Caco-2 (cell line): ENCODE measurements at regions not wholly inside any gene's neighbourhood (a gene's known extent, or its start where the extent isn't known, plus 50 kb on each side); places are given as distances from the start of the nearest gene placed in this dataset.

Experiments used
- BruUV-seq: library from RNA; stranded (reverse); fragments of 400-500 nt; replicated peaks from 2 replicates; lab custom pipeline; 2021; lab: Mats Ljungman, UMichigan
- CTCF ChIA-PET: fragments of 300-600 bp; sonication (Branson Sonifier 250); formaldehyde crosslinking; loops from one replicate; lab custom pipeline; 2022; ENCODE audit warnings: antibody characterized with exemption; lab: Charles Lee
- POLR2A ChIA-PET: fragments of 300-600 bp; sonication (Branson Sonifier 250); formaldehyde crosslinking; loops from one replicate; lab custom pipeline; 2022; ENCODE audit warnings: antibody characterized with exemption; lab: Charles Lee
- DNase-seq, 2 experiments: peaks; one replicate each; pipeline versions ENCODE4 v3.0.0 to v3.0.0-alpha.2; 2020 to 2022
- H3K27me3 ChIP-seq: replicated peaks from 2 replicates; pipeline ENCODE4 v1.6.0; 2011; ENCODE audit warnings: low read length; ENCODE audit not compliant: control insufficient read depth, insufficient read depth
- H3K36me3 ChIP-seq: 2 replicates; pipeline ENCODE4 v1.5.1; 2011; ENCODE audit warnings: low read length; ENCODE audit not compliant: control insufficient read depth, insufficient read depth
- H3K4me1 ChIP-seq: fragments of 250-450 bp; sonication (Bioruptor Pico); 2 replicates; pipeline ENCODE4 v1.5.1; 2020; ENCODE audit warnings: mild to moderate bottlenecking
- H3K4me3 ChIP-seq: 2 replicates; pipeline ENCODE4 v1.5.1; 2011; ENCODE audit warnings: low read depth, mild to moderate bottlenecking, control low read depth, low read length
- H3K9me3 ChIP-seq: fragments of 250-450 bp; sonication (Bioruptor Pico); 2 replicates; pipeline ENCODE4 v1.5.1; 2020; ENCODE audit warnings: mild to moderate bottlenecking, moderate library complexity
- H3K27ac Mint-ChIP-seq: one replicate; pipeline ENCODE4 v1.8.0; 2022; ENCODE audit warnings: mixed read lengths; ENCODE audit not compliant: unreplicated experiment
- H3K27me3 Mint-ChIP-seq: one replicate; pipeline ENCODE4 v1.8.0; 2022; ENCODE audit warnings: mixed read lengths; ENCODE audit not compliant: insufficient read depth, unreplicated experiment
- H3K36me3 Mint-ChIP-seq: one replicate; pipeline ENCODE4 v1.8.0; 2022; ENCODE audit warnings: mild to moderate bottlenecking, mixed read lengths; ENCODE audit not compliant: insufficient read depth, unreplicated experiment
- H3K4me1 Mint-ChIP-seq: one replicate; pipeline ENCODE4 v1.8.0; 2022; ENCODE audit warnings: low read depth, mixed read lengths; ENCODE audit not compliant: unreplicated experiment
- H3K4me3 Mint-ChIP-seq: one replicate; pipeline ENCODE4 v1.8.0; 2022; ENCODE audit warnings: mild to moderate bottlenecking, moderate library complexity, mixed read lengths; ENCODE audit not compliant: unreplicated experiment
- H3K9me3 Mint-ChIP-seq: one replicate; pipeline ENCODE4 v1.8.0; 2022; ENCODE audit warnings: mixed read lengths; ENCODE audit not compliant: unreplicated experiment
- CTCF ChIP-seq, 2 experiments: fragments of 200-600 bp in 1 of 2; IDR thresholded peaks; 1 replicate in 1 of 2; 2 replicates in 1 of 2; pipeline versions ENCODE4 v1.5.1 to v1.8.0; 2011 to 2022; ENCODE audit warnings: antibody characterized with exemption in 1 of 2, control low read depth in 1 of 2, inconsistent platforms in 1 of 2, low read depth in 1 of 2, low read length in 1 of 2, mild to moderate bottlenecking in 1 of 2, moderate library complexity in 1 of 2; ENCODE audit not compliant: insufficient read depth in 1 of 2, severe bottlenecking in 1 of 2, unreplicated experiment in 1 of 2
- intact Hi-C: fragments of 100-400 bp; cut with micrococcal nuclease; formaldehyde crosslinking; loops from one replicate; pipeline ENCODE4 v1.10.0; 2022; ENCODE audit not compliant: unreplicated experiment

DNA sequence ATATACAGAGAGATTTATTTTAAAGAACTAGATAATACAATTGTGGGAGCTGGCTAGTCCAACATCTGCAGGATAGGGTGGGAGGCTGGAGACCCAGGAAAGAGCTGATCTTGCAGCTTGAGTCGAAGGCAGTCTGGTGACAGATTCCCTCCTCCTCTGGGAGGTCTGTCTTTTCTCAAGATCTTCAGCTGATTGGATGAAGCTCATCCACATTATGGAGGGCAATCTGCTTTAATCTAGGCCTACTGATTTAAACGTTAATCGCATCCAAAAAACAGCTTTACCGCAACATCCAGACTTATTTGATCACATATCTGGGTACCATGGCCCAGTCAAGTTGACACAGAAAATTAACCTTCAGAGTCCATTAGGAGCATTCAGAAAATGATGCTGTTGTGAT is 168.1 kb downstream of the ATPSCKMT start:
- peaks cover 5% of the 10 kb centered on the region for H3K4me1 Mint-ChIP-seq
- H3K4me3 Mint-ChIP-seq = no peak overlapping the region
- no peaks in the 10 kb centered on the region for H3K36me3 Mint-ChIP-seq
- no peak for DNase-seq
- H3K4me1 ChIP-seq = peaks cover 6% of the 10 kb centered on the region
- ChIA-PET CTCF (no interaction called here), POLR2A (no interaction called here)
- TF ChIP-seq CTCF (IDR thresholded peaks at IDR 0.05; ENCODE audit: insufficient read depth in 1 of 2, low read depth in 1 of 2, low read length in 1 of 2, severe bottlenecking in 1 of 2, unreplicated experiment in 1 of 2) = no peak
- H3K27me3 Mint-ChIP-seq = peaks cover 7% of the 10 kb centered on the region
- no TSS peak for BruUV-seq
- no peaks in the 10 kb centered on the region for H3K36me3 ChIP-seq
- H3K9me3 ChIP-seq = no peaks in the 10 kb centered on the region
- H3K9me3 Mint-ChIP-seq = no peaks in the 10 kb centered on the region
- intact Hi-C loops = no loop called here
- no peak overlapping the region for H3K4me3 ChIP-seq
- no peaks in the 10 kb centered on the region for H3K27me3 ChIP-seq
- no peak overlapping the region for H3K27ac Mint-ChIP-seq

DNA sequence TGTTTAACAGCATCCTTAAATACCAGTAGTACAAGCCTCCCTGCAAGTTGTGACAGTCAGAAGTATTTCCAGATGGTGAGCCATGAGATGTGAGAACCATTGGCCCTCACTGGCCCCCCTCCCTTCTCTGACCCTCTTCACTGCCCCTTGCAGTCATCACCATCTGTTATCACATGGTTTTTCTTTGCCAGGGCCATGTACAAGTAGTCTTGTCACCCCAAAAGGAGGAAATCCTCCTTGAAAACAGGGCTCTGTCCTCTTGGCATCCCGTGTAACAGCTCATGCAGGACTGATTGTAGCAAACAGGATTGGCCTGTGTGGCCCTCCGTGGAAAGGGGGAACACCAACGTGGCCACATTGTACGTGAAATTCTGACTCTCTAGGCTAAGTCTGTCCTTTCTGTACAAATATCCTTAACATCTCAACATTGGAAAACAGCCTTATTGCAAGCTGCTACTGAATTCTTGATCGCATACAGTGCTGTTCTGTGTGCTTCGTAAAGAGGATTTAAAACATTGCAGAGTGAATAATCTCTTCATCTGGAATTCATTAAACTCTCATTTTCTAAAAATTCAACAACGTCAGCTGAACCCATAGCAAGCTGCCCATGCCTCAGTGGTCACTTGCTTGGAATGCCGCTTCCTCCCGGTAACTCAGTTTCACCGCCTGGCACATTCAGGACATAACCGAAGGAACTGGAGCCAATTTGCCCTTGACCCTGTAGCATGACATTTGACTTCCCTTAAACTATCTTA is 171.7 kb downstream of the ATPSCKMT start:
- H3K9me3 Mint-ChIP-seq = no peaks in the 10 kb centered on the region
- Histone ChIP-seq H3K27me3 (no peaks in the 10 kb centered on the region), H3K4me3 (no peak overlapping the region), H3K4me1 (no peaks in the 10 kb centered on the region), H3K36me3 (no peaks in the 10 kb centered on the region), H3K9me3 (no peaks in the 10 kb centered on the region)
- peaks cover 18% of the 10 kb centered on the region for H3K27me3 Mint-ChIP-seq
- H3K36me3 Mint-ChIP-seq = no peaks in the 10 kb centered on the region
- H3K4me1 Mint-ChIP-seq = no peaks in the 10 kb centered on the region
- intact Hi-C loops = no loop called here
- H3K27ac Mint-ChIP-seq = no peak overlapping the region
- DNase-seq = no peak
- ChIA-PET CTCF (no interaction called here), POLR2A (no interaction called here)
- BruUV-seq = no TSS peak
- H3K4me3 Mint-ChIP-seq = no peak overlapping the region
- no peak for TF ChIP-seq CTCF (IDR thresholded peaks at IDR 0.05; ENCODE audit: insufficient read depth in 1 of 2, low read depth in 1 of 2, low read length in 1 of 2, severe bottlenecking in 1 of 2, unreplicated experiment in 1 of 2)

GRCh38 chr5:10073441-10074104 is 176.1 kb downstream of the ATPSCKMT start:
- no peak for TF ChIP-seq CTCF (IDR thresholded peaks at IDR 0.05; ENCODE audit: insufficient read depth in 1 of 2, low read depth in 1 of 2, low read length in 1 of 2, severe bottlenecking in 1 of 2, unreplicated experiment in 1 of 2)
- no peak for DNase-seq
- Mint-ChIP-seq H3K27ac (no peak overlapping the region), H3K9me3 (no peaks in the 10 kb centered on the region), H3K4me1 (no peaks in the 10 kb centered on the region), H3K27me3 (peaks cover 18% of the 10 kb centered on the region), H3K36me3 (no peaks in the 10 kb centered on the region), H3K4me3 (no peak overlapping the region)
- ChIA-PET CTCF (no interaction called here), POLR2A (no interaction called here)
- H3K27me3 ChIP-seq = no peaks in the 10 kb centered on the region
- intact Hi-C loops = no loop called here
- no peak overlapping the region for H3K4me3 ChIP-seq
- no peaks in the 10 kb centered on the region for H3K4me1 ChIP-seq
- BruUV-seq = no TSS peak
- H3K36me3 ChIP-seq = no peaks in the 10 kb centered on the region
- 0 out of 2 replicates have a peak, but pooled peaks cover 3% of the 10 kb centered on the region for H3K9me3 ChIP-seq
